ENCODE measurements at regions not wholly inside any gene's neighbourhood (a gene's known extent, or its start where the extent isn't known, plus 50 kb on each side); places are given as distances from the start of the nearest gene placed in this dataset.

DNA sequence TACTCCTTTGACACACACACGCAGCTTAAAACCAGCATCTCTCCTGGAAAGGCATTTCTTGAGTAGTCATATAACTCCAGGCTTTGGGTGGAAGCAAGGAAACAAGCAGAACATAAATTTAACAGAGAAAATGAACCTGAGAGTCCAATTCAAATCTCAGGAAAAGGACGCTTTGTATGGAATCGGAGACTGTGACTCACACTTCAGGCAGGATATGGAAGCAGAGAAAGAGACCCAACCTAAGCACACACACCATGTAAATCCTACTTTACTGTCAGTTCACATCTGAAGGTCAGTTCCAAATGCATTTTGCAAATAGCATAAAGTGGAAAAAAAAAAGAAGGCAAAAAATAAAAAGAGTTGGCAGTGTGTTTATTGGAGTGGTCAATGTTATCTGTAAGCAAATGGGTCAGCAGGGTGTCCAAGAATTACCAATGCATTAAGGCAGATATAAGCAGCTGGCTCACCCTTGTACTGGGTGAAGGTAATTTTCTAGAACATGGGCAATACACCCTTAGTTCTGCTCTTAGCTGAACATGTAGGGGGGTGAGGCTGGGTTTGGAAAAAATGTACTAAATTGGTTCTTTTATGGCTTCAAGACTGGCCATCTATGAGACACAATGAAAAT, 283.7 kb upstream of the NT5E start:
- no peak for DNase-seq (ENCODE audit: low read depth)
- H3K4me3 ChIP-seq (ENCODE audit: low read length) = no peak overlapping the region
- TF ChIP-seq CTCF (conservative IDR thresholded peaks at IDR 0.05; ENCODE audit: low read length) = no peak

GRCh38 chr6:85163156-85164080, 286.5 kb upstream of the NT5E start:
- H3K4me3 ChIP-seq (ENCODE audit: low read length) = no peak overlapping the region
- DNase-seq (ENCODE audit: low read depth) = no peak
- no peak for TF ChIP-seq CTCF (conservative IDR thresholded peaks at IDR 0.05; ENCODE audit: low read length)

- H3K4me3 ChIP-seq (ENCODE audit: low read length) = no peak overlapping the region
- peak; percentile 53 for DNase-seq (ENCODE audit: low read depth)
- no peak for TF ChIP-seq CTCF (conservative IDR thresholded peaks at IDR 0.05; ENCODE audit: low read length)
These were observed 292.6 kb upstream of the NT5E start for GRCh38 chr6:85157311-85157710.

DNA sequence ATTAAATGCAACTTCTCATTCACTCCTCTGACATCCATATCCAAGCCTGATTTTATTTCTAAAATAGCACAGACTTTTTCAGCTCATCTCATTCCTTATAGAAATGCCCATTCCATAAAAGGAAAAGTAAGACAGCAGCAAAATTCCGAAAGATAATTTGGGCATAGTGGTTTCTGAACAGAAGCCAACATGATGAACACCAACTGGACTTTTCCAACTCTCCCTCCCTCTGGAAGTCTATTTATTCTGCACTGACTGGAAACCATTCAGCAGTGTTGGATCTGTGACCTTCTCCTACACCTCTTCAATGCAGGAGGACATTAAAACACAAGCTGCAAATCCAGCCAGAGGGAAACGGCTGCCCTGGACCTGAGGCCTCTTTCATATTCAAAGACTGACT, 306.2 kb upstream of the NT5E start:
- no peak overlapping the region for H3K4me3 ChIP-seq (ENCODE audit: low read length)
- peak; percentile 24 for DNase-seq (ENCODE audit: low read depth)
- no peak for TF ChIP-seq CTCF (conservative IDR thresholded peaks at IDR 0.05; ENCODE audit: low read length)

GRCh38 chr6:85137865-85138264, 312.0 kb upstream of the NT5E start:
- no peak overlapping the region for H3K4me3 ChIP-seq (ENCODE audit: low read length)
- TF ChIP-seq CTCF (conservative IDR thresholded peaks at IDR 0.05; ENCODE audit: low read length) = no peak
- no peak for DNase-seq (ENCODE audit: low read depth)

DNA sequence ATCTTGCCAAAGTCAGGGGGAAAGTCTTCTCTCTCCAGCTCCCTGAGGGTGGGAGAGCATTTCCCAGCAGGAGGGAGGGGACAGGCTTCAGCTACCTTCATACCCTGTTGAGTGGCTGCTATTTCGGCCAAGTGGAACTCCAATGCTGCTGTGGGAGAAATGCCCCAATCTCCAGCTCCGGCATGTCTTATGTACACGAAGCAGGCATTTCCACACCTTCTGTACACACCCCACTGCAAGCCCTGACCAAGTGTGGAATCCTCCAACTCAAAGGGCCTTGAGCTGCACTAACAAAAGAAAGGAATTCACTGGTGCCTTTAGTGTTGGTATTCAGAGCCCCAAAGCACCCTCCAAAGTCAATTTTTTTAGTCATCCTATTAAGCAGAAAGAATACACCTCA, 313.6 kb upstream of the NT5E start:
- no peak for TF ChIP-seq CTCF (conservative IDR thresholded peaks at IDR 0.05; ENCODE audit: low read length)

More for the DNA sequence above, 313.6 kb upstream of the NT5E start:
- no peak for DNase-seq (ENCODE audit: low read depth)
- H3K4me3 ChIP-seq (ENCODE audit: low read length) = no peak overlapping the region
